Upper lobe of right lung (tissue), 1 donor: ENCODE measurements at regions not wholly inside any gene's neighbourhood (a gene's known extent, or its start where the extent isn't known, plus 50 kb on each side); places are given as distances from the start of the nearest gene placed in this dataset.

Experiments used
- ATAC-seq: fragments of 200-7000 bp; cut with Tn5 transposase; one replicate; pipeline ENCODE4 v1.9.1; 2020; ENCODE audit warnings: mild to moderate bottlenecking, moderate library complexity
- DNase-seq: peaks from one replicate; pipeline ENCODE4 v3.0.0-alpha.2; 2020
- H3K27ac ChIP-seq: fragments of 200-600 bp; one replicate; pipeline ENCODE4 v1.8.0; 2022
- H3K27me3 ChIP-seq: fragments of 200-600 bp; one replicate; pipeline ENCODE4 v1.8.0; 2022; ENCODE audit warnings: mild to moderate bottlenecking
- H3K36me3 ChIP-seq: fragments of 200-600 bp; one replicate; pipeline ENCODE4 v1.8.0; 2022
- H3K4me1 ChIP-seq: fragments of 200-600 bp; one replicate; pipeline ENCODE4 v1.8.0; 2022
- H3K4me3 ChIP-seq: fragments of 200-600 bp; one replicate; pipeline ENCODE4 v1.8.0; 2022; ENCODE audit warnings: mild to moderate bottlenecking
- H3K9me3 ChIP-seq: fragments of 200-600 bp; one replicate; pipeline ENCODE4 v1.8.0; 2022
- CTCF ChIP-seq: fragments of 200-600 bp; IDR thresholded peaks from one replicate; pipeline ENCODE4 v1.8.0; 2022; ENCODE audit warnings: antibody characterized with exemption
- intact Hi-C: fragments of 100-400 bp; cut with DNase I; formaldehyde crosslinking; loops from one replicate; pipeline ENCODE4 v1.11.0; 2022
- donor health status: DM: no; HTN: yes; CAD: no; lungs with severe emphysema.

GRCh38 chr16:61370564-61370963 lies 665.7 kb downstream of the CDH8 start:
- H3K4me3 ChIP-seq = no peak overlapping the region
- H3K36me3 ChIP-seq = no peaks in the 10 kb centered on the region
- H3K27ac ChIP-seq = no peak overlapping the region
- ATAC-seq (no peak), DNase-seq (no peak)
- no peaks in the 10 kb centered on the region for H3K4me1 ChIP-seq
- no peaks in the 10 kb centered on the region for H3K27me3 ChIP-seq
- no peak for TF ChIP-seq CTCF
- intact Hi-C loops = no loop called here
- no peaks in the 10 kb centered on the region for H3K9me3 ChIP-seq

GRCh38 chr16:61366006-61366405 lies 670.2 kb downstream of the CDH8 start:
- TF ChIP-seq CTCF = no peak
- DNase-seq = no peak
- no peaks in the 10 kb centered on the region for H3K4me1 ChIP-seq
- intact Hi-C loops = no loop called here
- H3K36me3 ChIP-seq = no peaks in the 10 kb centered on the region
- no peaks in the 10 kb centered on the region for H3K27me3 ChIP-seq
- H3K9me3 ChIP-seq = no peaks in the 10 kb centered on the region
- H3K27ac ChIP-seq = no peak overlapping the region
- no peak overlapping the region for H3K4me3 ChIP-seq
- no peak for ATAC-seq

GRCh38 chr16:61364990-61365389 lies 671.2 kb downstream of the CDH8 start:
- no peak for DNase-seq

DNA sequence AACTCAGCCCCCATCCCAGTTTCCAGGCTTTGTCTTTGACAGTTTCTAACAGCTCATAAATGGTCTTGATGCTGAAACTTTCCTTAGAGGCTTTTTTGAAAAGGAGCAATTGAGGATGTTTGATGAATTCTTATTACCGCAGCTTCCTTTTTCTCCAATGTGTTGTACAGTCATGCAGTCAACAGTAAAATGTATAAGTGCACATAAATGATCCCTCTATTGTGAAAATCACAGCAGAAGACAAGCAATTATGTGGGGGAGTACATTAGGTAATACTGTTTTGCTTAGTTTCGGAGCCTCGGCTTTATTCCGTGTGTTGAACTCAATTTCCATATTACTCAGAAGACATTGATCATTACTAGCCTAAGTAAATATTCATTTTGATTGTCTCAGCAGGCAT lies 673.7 kb downstream of the CDH8 start:
- H3K9me3 ChIP-seq = no peaks in the 10 kb centered on the region
- H3K27me3 ChIP-seq = no peaks in the 10 kb centered on the region
- no peak overlapping the region for H3K27ac ChIP-seq
- DNase-seq (no peak), ATAC-seq (no peak)
- no peak overlapping the region for H3K4me3 ChIP-seq
- no peaks in the 10 kb centered on the region for H3K36me3 ChIP-seq
- no peak for TF ChIP-seq CTCF
- no peaks in the 10 kb centered on the region for H3K4me1 ChIP-seq
- intact Hi-C loops = no loop called here

More at GRCh38 chr16:61364990-61365389, 671.2 kb downstream of the CDH8 start:
- no peaks in the 10 kb centered on the region for H3K9me3 ChIP-seq
- ATAC-seq = no peak
- H3K4me1 ChIP-seq = no peaks in the 10 kb centered on the region
- H3K27me3 ChIP-seq = no peaks in the 10 kb centered on the region
- intact Hi-C loops = no loop called here
- no peak overlapping the region for H3K4me3 ChIP-seq
- H3K27ac ChIP-seq = no peak overlapping the region
- no peak for TF ChIP-seq CTCF
- H3K36me3 ChIP-seq = no peaks in the 10 kb centered on the region

DNA sequence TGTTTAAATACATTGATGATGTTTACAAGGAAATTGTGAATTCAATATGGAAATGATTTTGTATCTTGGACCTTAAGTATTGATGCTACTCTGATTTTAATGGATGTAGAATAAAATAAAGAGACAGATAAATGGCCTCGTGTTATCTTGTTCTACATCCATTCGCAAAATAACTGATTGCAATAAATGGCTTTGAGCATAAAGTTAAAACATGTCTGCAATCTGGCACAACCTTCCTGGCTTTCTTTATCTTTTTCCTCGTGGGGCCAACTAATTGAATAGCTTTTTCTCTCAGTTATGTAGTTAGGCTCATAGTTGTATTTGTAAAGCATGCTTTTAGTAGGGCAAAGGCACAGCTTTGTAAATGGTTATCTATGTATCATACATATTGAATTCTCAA lies 691.4 kb downstream of the CDH8 start:
- no peak for DNase-seq
- no peak for ATAC-seq
- no peak for TF ChIP-seq CTCF
- Histone ChIP-seq H3K27me3 (no peaks in the 10 kb centered on the region), H3K27ac (no peak overlapping the region), H3K4me3 (no peak overlapping the region), H3K36me3 (no peaks in the 10 kb centered on the region), H3K9me3 (no peaks in the 10 kb centered on the region), H3K4me1 (no peaks in the 10 kb centered on the region)
- intact Hi-C loops = no loop called here

DNA sequence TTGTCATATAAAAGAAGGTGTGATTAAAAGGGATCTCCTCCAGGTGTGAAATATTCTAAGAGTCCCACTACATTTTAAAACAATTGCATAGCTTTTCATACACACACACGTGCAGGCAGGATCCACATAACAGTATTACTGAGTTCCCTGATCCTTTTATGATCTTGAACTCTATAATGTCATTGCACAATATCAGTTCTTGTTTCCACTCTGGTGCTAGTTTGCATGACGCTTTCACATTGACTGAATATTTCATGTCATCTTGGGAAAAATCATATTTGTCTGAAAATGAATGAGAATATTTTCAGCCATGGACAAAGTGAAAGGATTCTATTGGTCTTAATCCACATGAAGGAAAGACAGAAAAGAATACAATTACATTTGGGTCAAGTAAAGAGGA lies 703.8 kb downstream of the CDH8 start:
- H3K36me3 ChIP-seq = no peaks in the 10 kb centered on the region
- H3K4me3 ChIP-seq = no peak overlapping the region
- intact Hi-C loops = no loop called here
- DNase-seq (no peak), ATAC-seq (no peak)
- H3K27me3 ChIP-seq = no peaks in the 10 kb centered on the region
- no peaks in the 10 kb centered on the region for H3K9me3 ChIP-seq
- no peak for TF ChIP-seq CTCF
- H3K27ac ChIP-seq = no peak overlapping the region
- no peaks in the 10 kb centered on the region for H3K4me1 ChIP-seq
